ENCODE measurements at regions not wholly inside any gene's neighbourhood (a gene's known extent, or its start where the extent isn't known, plus 50 kb on each side); places are given as distances from the start of the nearest gene placed in this dataset.

DNA sequence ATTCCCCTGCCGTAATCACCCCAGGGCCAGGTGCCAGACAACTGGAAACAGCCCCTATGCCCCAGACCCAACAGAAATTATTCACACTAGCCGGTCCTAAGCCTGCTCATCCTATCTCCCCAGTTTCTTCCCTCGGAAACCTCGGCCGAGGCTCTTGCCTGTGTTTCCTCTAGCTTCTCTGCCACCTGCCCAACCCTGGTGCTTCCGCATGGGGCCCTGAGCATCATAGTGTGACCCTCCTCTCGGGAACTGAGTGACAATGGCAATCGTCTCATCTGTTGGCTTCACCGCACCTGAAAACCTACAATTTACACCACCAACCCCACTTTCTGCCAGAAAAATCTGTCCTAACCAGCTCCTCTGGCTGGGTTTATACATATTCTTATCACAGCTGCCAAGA is 257.3 kb downstream of the SOD2 start:
- no peak for TF ChIP-seq ZFX (IDR thresholded peaks at IDR 0.05; ENCODE audit: borderline replicate concordance)
- TF ChIP-seq, protein P1, sequence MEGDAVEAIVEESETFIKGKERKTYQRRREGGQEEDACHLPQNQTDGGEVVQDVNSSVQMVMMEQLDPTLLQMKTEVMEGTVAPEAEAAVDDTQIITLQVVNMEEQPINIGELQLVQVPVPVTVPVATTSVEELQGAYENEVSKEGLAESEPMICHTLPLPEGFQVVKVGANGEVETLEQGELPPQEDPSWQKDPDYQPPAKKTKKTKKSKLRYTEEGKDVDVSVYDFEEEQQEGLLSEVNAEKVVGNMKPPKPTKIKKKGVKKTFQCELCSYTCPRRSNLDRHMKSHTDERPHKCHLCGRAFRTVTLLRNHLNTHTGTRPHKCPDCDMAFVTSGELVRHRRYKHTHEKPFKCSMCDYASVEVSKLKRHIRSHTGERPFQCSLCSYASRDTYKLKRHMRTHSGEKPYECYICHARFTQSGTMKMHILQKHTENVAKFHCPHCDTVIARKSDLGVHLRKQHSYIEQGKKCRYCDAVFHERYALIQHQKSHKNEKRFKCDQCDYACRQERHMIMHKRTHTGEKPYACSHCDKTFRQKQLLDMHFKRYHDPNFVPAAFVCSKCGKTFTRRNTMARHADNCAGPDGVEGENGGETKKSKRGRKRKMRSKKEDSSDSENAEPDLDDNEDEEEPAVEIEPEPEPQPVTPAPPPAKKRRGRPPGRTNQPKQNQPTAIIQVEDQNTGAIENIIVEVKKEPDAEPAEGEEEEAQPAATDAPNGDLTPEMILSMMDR (IDR thresholded peaks at IDR 0.05) = no peak
- H3K27ac ChIP-seq = no peak overlapping the region

DNA sequence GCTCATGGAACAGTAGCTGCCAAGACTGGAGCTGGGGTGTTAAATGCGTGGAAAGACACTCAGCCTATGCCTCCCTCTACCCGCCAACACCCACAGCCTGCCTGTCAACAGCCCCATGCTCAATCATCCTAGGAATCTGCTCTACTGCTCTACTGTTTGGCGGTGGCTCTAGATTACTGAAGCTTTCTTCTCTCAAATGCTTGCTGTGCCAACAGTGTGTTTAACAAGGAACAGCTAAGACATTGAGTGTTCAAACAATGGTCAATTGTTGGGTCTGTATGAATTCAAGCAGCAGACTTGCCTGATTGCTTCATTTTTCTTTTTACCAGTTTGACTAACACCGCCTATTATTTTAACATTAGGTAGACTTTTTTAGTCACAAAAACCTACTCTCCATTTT is 258.6 kb downstream of the SOD2 start:
- no peak overlapping the region for H3K27ac ChIP-seq
- TF ChIP-seq ZFX (IDR thresholded peaks at IDR 0.05; ENCODE audit: borderline replicate concordance) = no peak
- TF ChIP-seq, protein P1 (IDR thresholded peaks at IDR 0.05) = no peak

DNA sequence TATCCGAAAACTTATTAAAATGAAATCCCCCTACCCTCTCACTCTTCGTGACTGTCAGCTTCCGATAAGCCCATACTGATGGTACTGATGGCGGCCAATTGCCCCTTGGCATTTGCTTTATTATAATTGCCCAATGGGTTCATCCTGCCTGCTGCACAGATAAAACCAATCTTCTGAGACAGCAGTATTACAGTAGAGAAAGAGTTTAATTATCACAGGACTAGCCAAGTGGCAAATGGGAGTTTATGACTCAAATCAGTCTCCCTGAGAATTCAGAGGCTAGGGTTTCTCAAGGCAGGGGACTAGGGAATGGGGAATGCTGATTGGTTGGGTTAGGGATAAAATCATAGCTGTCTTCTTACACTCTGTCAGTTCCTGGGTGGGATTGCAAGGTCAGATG is 259.5 kb downstream of the SOD2 start:
- TF ChIP-seq, protein P1 (IDR thresholded peaks at IDR 0.05) = no peak
- TF ChIP-seq ZFX (IDR thresholded peaks at IDR 0.05; ENCODE audit: borderline replicate concordance) = no peak

DNA sequence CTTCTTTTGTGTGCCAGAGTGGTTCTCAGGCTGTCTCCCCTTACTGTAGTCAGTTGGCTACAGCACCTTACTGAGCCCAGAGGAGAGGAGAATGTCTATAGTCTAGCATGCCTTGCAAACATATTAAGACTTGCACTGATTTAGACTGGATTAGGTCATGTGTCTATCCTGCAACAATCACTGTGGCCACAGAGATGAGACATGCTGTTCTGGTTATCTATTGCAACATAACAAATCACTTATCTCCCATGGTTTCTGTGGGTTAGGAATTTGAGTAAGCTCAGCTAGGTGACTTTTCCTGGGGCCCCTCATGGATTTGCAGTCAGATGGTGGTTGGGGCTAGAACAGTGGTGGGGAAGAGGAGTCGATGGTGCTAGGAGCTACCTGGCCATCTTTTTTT is 261.3 kb downstream of the SOD2 start:
- TF ChIP-seq, protein P1 (IDR thresholded peaks at IDR 0.05) = no peak
- no peak for TF ChIP-seq ZFX (IDR thresholded peaks at IDR 0.05; ENCODE audit: borderline replicate concordance)
- no peak overlapping the region for H3K27ac ChIP-seq

More for the DNA sequence above, 259.5 kb downstream of the SOD2 start:
- H3K27ac ChIP-seq = no peak overlapping the region

DNA sequence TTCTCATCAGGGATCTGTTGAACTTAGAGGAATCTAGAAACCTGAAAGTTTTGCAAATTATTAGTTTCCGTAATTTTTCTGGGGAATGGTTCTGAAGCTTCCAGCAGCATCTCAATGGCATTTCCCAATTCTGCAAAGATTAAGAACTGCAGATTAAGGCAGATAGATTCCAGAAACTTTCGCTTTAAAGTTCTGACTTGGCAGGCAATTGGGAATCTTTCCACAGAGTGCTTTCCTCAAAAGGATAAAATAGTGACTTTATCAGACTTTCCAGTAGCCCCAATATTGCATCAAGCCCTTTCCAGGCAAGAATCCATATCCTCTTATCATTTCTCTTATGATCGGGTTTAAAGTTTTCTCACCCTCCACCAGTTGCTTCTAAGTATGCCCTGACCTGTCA is 261.1 kb downstream of the FNDC1 start:
- no peak for TF ChIP-seq ZFX (IDR thresholded peaks at IDR 0.05; ENCODE audit: borderline replicate concordance)
- TF ChIP-seq, protein P1 (IDR thresholded peaks at IDR 0.05) = no peak
- no peak overlapping the region for H3K27ac ChIP-seq

DNA sequence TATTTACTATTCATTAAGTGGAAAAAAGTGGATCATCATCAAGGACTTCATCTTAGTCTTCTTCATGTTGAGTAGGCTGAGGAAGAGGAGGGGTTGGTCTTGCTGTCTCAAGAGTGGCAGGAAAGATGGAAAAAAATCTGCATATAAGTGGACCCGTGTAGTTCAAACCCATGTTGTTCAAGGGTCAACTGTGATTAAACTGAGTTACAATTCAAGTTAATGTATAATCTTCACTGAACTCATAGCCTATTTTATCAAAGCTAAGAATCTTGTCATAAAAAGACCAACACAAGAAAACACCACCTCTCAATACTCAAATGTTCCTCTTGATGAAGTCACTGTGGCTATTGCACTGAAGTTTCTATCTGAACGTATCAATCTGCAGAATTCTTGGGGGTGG is 260.2 kb downstream of the FNDC1 start:
- H3K27ac ChIP-seq = no peak overlapping the region
- TF ChIP-seq, protein P1 (IDR thresholded peaks at IDR 0.05) = no peak
- no peak for TF ChIP-seq ZFX (IDR thresholded peaks at IDR 0.05; ENCODE audit: borderline replicate concordance)

DNA sequence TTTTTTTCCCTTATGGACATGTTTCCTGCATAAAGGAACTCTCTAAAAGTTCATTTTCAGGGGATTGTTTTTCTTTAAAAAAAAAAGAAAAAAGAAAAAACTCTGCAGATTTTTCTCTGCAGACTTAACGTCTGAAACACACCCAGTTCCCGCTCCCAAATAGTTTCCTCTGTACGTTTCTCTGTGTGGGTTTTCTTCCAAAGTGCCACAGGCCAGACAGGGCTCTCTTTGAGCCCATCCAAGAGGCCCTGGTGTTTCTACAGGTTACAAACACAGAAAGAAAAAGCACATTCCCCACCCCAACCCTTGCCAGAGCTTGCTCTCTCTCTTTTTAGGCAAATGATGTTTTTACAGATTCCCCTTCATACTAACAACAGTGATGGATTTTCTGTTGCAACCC is 258.6 kb downstream of the FNDC1 start:
- H3K27ac ChIP-seq = no peak overlapping the region
- TF ChIP-seq, protein P1 (IDR thresholded peaks at IDR 0.05) = no peak
- no peak for TF ChIP-seq ZFX (IDR thresholded peaks at IDR 0.05; ENCODE audit: borderline replicate concordance)

Measured in 22Rv1 (cell line).